Transverse colon (tissue), 4 donors: ENCODE measurements at regions not wholly inside any gene's neighbourhood (a gene's known extent, or its start where the extent isn't known, plus 50 kb on each side); places are given as distances from the start of the nearest gene placed in this dataset.

Experiments
- DNase-seq: peaks from one replicate; pipeline ENCODE4 v3.0.0-alpha.2; 2019
- H3K27ac ChIP-seq, 4 donors: fragments of 200-600 bp; sonication (generic); 2 replicates each; pipeline ENCODE4 v1.5.1; 2016 to 2018; ENCODE audit warnings: inconsistent platforms in 4 of 4
- H3K27me3 ChIP-seq: fragments of 200-600 bp; sonication (generic); 2 replicates; pipeline ENCODE4 v1.5.1; 2017; ENCODE audit warnings: inconsistent platforms
- H3K36me3 ChIP-seq, 4 donors: fragments of 200-600 bp; sonication (generic); 2 replicates each; pipeline ENCODE4 v1.5.1; 2017 to 2019; ENCODE audit warnings: inconsistent platforms in 4 of 4
- H3K4me1 ChIP-seq, 4 donors: fragments of 200-600 bp; sonication (generic); 2 replicates each; pipeline ENCODE4 v1.5.1; 2017 to 2020; ENCODE audit warnings: inconsistent platforms in 4 of 4
- H3K4me3 ChIP-seq, 4 donors: fragments of 200-600 bp; sonication (generic); 1 replicate in 1 of 4; 2 replicates in 3 of 4; pipeline versions ENCODE4 v1.5.1 to v1.6.1; 2017 to 2019; ENCODE audit warnings: inconsistent platforms in 4 of 4
- H3K9me3 ChIP-seq, 2 donors: fragments of 200-600 bp; sonication (generic); 2 replicates each; pipeline ENCODE4 v1.5.1; 2017 to 2019; ENCODE audit warnings: inconsistent platforms in 2 of 2
- CTCF ChIP-seq, 5 experiments: fragments of 200-600 bp in 3 of 5; fragments of 450-650 bp in 2 of 5; sonication (generic) in 3 of 5; IDR thresholded peaks; 1 replicate in 2 of 5; 2 replicates in 3 of 5; pipeline ENCODE4 v1.5.1; 2016 to 2017; ENCODE audit warnings: antibody characterized with exemption in 5 of 5, inconsistent platforms in 3 of 5, mild to moderate bottlenecking in 2 of 5, moderate library complexity in 1 of 5
- EP300 ChIP-seq: sonication (generic); formaldehyde crosslinking; IDR thresholded peaks from one replicate; pipeline ENCODE4 v1.6.1; 2017; ENCODE audit warnings: antibody characterized with exemption, low read depth
- POLR2A ChIP-seq: fragments of 450-650 bp; IDR thresholded peaks from one replicate; pipeline ENCODE4 v1.6.1; 2016; ENCODE audit warnings: antibody characterized with exemption, mild to moderate bottlenecking, moderate library complexity
- POLR2AphosphoS5 ChIP-seq, 3 donors: sonication (generic); formaldehyde crosslinking; IDR thresholded peaks; one replicate each; pipeline ENCODE4 v1.6.1; 2016; ENCODE audit warnings: antibody characterized with exemption in 3 of 3
- WGBS, 2 donors: methylation state at CpG; one replicate each; pipeline ENCODE4 v1.1.5; 2018; ENCODE audit warnings: low coverage in 1 of 2; 5-methylcytosine and 5-hydroxymethylcytosine counted together
- in situ Hi-C, 4 donors: fragments of 200-750 bp; cut with MboI; loops; one replicate each; pipeline versions ENCODE4 v1.15.0 to v1.15.1; 2017; ENCODE audit warnings: low sequenced_read_pairs in 3 of 4, low pct_ligation_motif_present in 1 of 4, low pct_unique_long_range_greater_than_20kb in 1 of 4
- intact Hi-C: fragments of 100-400 bp; cut with DNase I; formaldehyde crosslinking; loops from one replicate; pipeline ENCODE4 v1.15.1; 2023; ENCODE audit warnings: low total_unique reads

- Histone ChIP-seq H3K4me1 (no peaks in the 10 kb centered on the region), H3K9me3 (peaks cover 0 to under 1% of the 10 kb centered on the region in 2 donors), H3K36me3 (no peaks in the 10 kb centered on the region), H3K4me3 (no peak overlapping the region), H3K27me3 (no peaks in the 10 kb centered on the region), H3K27ac (no peak overlapping the region)
- in situ Hi-C loops (loop anchor here in 1 of 4 donors (25.0 kb wide), 1 partner anchor 100 kb away; no protein-coding TSS in a partner anchor), intact Hi-C loops (no loop called here)
- WGBS, 2 donors: 90 to 91% methylated on average over 4 to 5 of the region's 5 CpGs
- DNase-seq: no peak
- TF ChIP-seq POLR2A: no peak
- TF ChIP-seq POLR2AphosphoS5 (IDR thresholded peaks at IDR 0.05): no peak
- TF ChIP-seq EP300: no peak
- no peak for TF ChIP-seq CTCF (IDR thresholded peaks at IDR 0.05)
Observed at GRCh38 chr17:51486885-51487520, 226.7 kb downstream of the UTP18 start.

- no peak overlapping the region for H3K27ac ChIP-seq
- DNase-seq: no peak
- in situ Hi-C loops (loop anchor here in 1 of 4 donors (25.0 kb wide), 1 partner anchor 101 kb away; no protein-coding TSS in a partner anchor), intact Hi-C loops (no loop called here)
- WGBS, 2 donors: 56 to 65% methylated on average over 10 to 14 of the region's 14 CpGs
- no peaks in the 10 kb centered on the region for H3K9me3 ChIP-seq
- no peaks in the 10 kb centered on the region for H3K4me1 ChIP-seq
- TF ChIP-seq POLR2AphosphoS5 (IDR thresholded peaks at IDR 0.05) (no peak), EP300 (no peak), CTCF (IDR thresholded peaks at IDR 0.05) (no peak), POLR2A (no peak)
- no peaks in the 10 kb centered on the region for H3K36me3 ChIP-seq
- no peak overlapping the region for H3K4me3 ChIP-seq
- H3K27me3 ChIP-seq: no peaks in the 10 kb centered on the region
Observed at GRCh38 chr17:51487947-51488346, 227.6 kb downstream of the UTP18 start.

DNA sequence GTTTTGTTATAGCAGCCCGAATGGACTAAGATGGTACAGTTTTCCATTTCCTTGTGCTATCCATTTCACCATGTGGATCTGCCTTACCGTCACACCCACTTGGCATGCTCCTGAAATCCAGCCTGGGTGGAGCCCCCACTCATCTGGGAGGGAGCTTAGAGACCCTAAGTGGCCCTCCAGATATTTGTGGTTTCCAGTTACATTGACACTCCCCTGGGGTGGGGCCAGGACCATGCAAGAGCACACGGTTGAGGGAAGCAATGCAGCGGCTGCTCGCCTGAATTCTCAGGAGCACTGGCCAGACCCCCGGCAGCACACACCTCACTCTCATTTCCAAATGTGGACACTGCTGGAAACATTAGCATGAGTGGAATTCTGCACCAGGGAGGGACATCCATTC lies 231.1 kb downstream of the UTP18 start:
- Histone ChIP-seq H3K9me3 (no peaks in the 10 kb centered on the region), H3K36me3 (no peaks in the 10 kb centered on the region), H3K27me3 (no peaks in the 10 kb centered on the region), H3K4me1 (no peaks in the 10 kb centered on the region), H3K27ac (no peak overlapping the region), H3K4me3 (no peak overlapping the region)
- WGBS, 2 donors: 86% methylated on average over 6 of the region's 6 CpGs; no CpG with 5 or more reads in 1 of the 2 donors
- no peak for TF ChIP-seq CTCF (IDR thresholded peaks at IDR 0.05)
- TF ChIP-seq POLR2AphosphoS5 (IDR thresholded peaks at IDR 0.05): no peak
- no peak for TF ChIP-seq EP300
- no peak for TF ChIP-seq POLR2A
- in situ Hi-C loops: loop anchor here in 1 of 4 donors (25.0 kb wide), 1 partner anchor 104 kb away; no protein-coding TSS in a partner anchor
- no peak for DNase-seq
- intact Hi-C loops: no loop called here

- in situ Hi-C loops: loop anchor here in 1 of 4 donors (25.0 kb wide), 1 partner anchor 106 kb away; no protein-coding TSS in a partner anchor
- TF ChIP-seq EP300: no peak
- TF ChIP-seq POLR2A: no peak
- no peak for TF ChIP-seq CTCF (IDR thresholded peaks at IDR 0.05)
- TF ChIP-seq POLR2AphosphoS5 (IDR thresholded peaks at IDR 0.05): no peak
- no peak overlapping the region for H3K4me3 ChIP-seq
Observed at GRCh38 chr17:51493206-51493605, 232.9 kb downstream of the UTP18 start.

More at GRCh38 chr17:51493206-51493605, 232.9 kb downstream of the UTP18 start:
- no peaks in the 10 kb centered on the region for H3K27me3 ChIP-seq
- H3K9me3 ChIP-seq: no peaks in the 10 kb centered on the region
- H3K27ac ChIP-seq: no peak overlapping the region
- WGBS, 2 donors: 94% methylated on average over 2 of the region's 2 CpGs; no CpG with 5 or more reads in 1 of the 2 donors
- H3K4me1 ChIP-seq: no peaks in the 10 kb centered on the region
- H3K36me3 ChIP-seq: no peaks in the 10 kb centered on the region
- intact Hi-C loops: no loop called here
- no peak for DNase-seq
